Activated CD8-positive, alpha-beta T cell treated with anti-CD3 and anti-CD28 coated beads for 36 hours (primary cell): ENCODE measurements at regions not wholly inside any gene's neighbourhood (a gene's known extent, or its start where the extent isn't known, plus 50 kb on each side); places are given as distances from the start of the nearest gene placed in this dataset.

Experiments used
- ATAC-seq: fragments of 200-7000 bp; cut with Tn5 transposase; one replicate; pipeline ENCODE4 v1.10.0; 2021; ENCODE audit warnings: mild to moderate bottlenecking, moderate library complexity
- CTCF ChIA-PET: fragments of 350-600 bp; sonication (Branson Sonifier 250); formaldehyde crosslinking; loops from one replicate; lab custom pipeline; 2021; ENCODE audit warnings: antibody characterized with exemption; lab: Charles Lee
- POLR2A ChIA-PET: fragments of 350-600 bp; sonication (Branson Sonifier 250); formaldehyde crosslinking; loops from one replicate; lab custom pipeline; 2021; ENCODE audit warnings: antibody characterized with exemption; lab: Charles Lee
- DNase-seq: peaks from one replicate; pipeline ENCODE4 v3.0.0-alpha.2; 2020
- H3K27ac Mint-ChIP-seq: one replicate; pipeline ENCODE4 v1.8.0; 2021; ENCODE audit warnings: mild to moderate bottlenecking, mixed read lengths
- H3K27me3 Mint-ChIP-seq: one replicate; pipeline ENCODE4 v1.8.0; 2021; ENCODE audit warnings: mixed read lengths
- H3K36me3 Mint-ChIP-seq: one replicate; pipeline ENCODE4 v1.8.0; 2021; ENCODE audit warnings: low read depth, mixed read lengths
- H3K4me1 Mint-ChIP-seq: one replicate; pipeline ENCODE4 v1.8.0; 2021; ENCODE audit warnings: low read depth, mixed read lengths
- H3K4me3 Mint-ChIP-seq: one replicate; pipeline ENCODE4 v1.8.0; 2021; ENCODE audit warnings: mild to moderate bottlenecking, moderate library complexity, mixed read lengths
- H3K9me3 Mint-ChIP-seq: one replicate; pipeline ENCODE4 v1.8.0; 2021; ENCODE audit warnings: mixed read lengths
- intact Hi-C: fragments of 100-400 bp; cut with micrococcal nuclease; formaldehyde crosslinking; loops from one replicate; pipeline ENCODE4 v1.10.0; 2022
- TF ChIP-seq, protein P1 (sequence below): fragments of 200-600 bp; IDR thresholded peaks from one replicate; pipeline ENCODE4 v1.8.0; 2022; ENCODE audit warnings: antibody characterized with exemption, mild to moderate bottlenecking

GRCh38 chr13:80134346-80134745 is 206.6 kb downstream of the SPRY2 start:
- DNase-seq (no peak), ATAC-seq (no peak)
- H3K4me3 Mint-ChIP-seq, result no peak overlapping the region
- no peaks in the 10 kb centered on the region for H3K4me1 Mint-ChIP-seq
- intact Hi-C loops, result no loop called here
- H3K27me3 Mint-ChIP-seq, result no peaks in the 10 kb centered on the region
- no peaks in the 10 kb centered on the region for H3K36me3 Mint-ChIP-seq
- CTCF ChIA-PET, result no interaction called here
- POLR2A ChIA-PET, result no interaction called here
- no peaks in the 10 kb centered on the region for H3K9me3 Mint-ChIP-seq
- TF ChIP-seq, protein P1, sequence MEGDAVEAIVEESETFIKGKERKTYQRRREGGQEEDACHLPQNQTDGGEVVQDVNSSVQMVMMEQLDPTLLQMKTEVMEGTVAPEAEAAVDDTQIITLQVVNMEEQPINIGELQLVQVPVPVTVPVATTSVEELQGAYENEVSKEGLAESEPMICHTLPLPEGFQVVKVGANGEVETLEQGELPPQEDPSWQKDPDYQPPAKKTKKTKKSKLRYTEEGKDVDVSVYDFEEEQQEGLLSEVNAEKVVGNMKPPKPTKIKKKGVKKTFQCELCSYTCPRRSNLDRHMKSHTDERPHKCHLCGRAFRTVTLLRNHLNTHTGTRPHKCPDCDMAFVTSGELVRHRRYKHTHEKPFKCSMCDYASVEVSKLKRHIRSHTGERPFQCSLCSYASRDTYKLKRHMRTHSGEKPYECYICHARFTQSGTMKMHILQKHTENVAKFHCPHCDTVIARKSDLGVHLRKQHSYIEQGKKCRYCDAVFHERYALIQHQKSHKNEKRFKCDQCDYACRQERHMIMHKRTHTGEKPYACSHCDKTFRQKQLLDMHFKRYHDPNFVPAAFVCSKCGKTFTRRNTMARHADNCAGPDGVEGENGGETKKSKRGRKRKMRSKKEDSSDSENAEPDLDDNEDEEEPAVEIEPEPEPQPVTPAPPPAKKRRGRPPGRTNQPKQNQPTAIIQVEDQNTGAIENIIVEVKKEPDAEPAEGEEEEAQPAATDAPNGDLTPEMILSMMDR, result no peak
- H3K27ac Mint-ChIP-seq, result no peak overlapping the region

DNA sequence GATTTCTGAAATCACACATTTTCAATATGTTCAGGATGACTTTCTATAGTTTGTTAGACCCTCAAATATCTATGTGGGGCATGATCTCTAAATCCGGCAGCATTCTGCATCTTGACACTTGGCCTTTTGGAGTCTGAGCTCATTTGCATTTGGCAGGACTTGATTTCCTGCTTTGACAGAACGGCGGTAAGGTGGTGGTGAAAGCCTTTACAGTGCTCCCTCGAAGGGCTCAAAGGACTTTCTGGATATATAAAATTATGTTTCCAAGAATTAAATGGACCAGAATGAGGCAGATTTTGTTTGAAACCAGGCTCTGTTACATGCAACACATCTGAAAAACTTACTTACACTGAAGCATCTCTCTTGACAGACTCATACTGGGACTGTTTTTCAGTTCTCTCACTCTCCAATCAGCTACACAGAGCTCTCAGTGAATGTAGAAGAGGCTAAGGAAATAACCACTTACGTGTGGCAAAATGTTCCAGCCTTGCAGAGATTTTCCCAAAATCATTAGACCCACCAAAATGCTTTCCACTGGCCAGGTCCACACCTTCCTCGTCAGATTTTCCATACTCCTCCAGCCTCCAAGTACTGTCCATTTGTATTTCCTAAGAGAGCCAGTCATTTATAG is 207.2 kb downstream of the SPRY2 start:
- Mint-ChIP-seq H3K4me1 (no peaks in the 10 kb centered on the region), H3K4me3 (no peak overlapping the region), H3K27me3 (no peaks in the 10 kb centered on the region), H3K27ac (no peak overlapping the region), H3K36me3 (no peaks in the 10 kb centered on the region), H3K9me3 (no peaks in the 10 kb centered on the region)
- DNase-seq, result no peak
- POLR2A ChIA-PET, result no interaction called here
- CTCF ChIA-PET, result interaction anchor here (1.1 kb wide), 1 partner anchor 12 kb away, joined by 3 read pairs; no protein-coding TSS in a partner anchor
- intact Hi-C loops, result no loop called here
- TF ChIP-seq, protein P1, result no peak
- no peak for ATAC-seq

- Mint-ChIP-seq H3K9me3 (no peaks in the 10 kb centered on the region), H3K27ac (no peak overlapping the region), H3K27me3 (no peaks in the 10 kb centered on the region), H3K4me1 (no peaks in the 10 kb centered on the region), H3K36me3 (no peaks in the 10 kb centered on the region), H3K4me3 (no peak overlapping the region)
- ChIA-PET CTCF (interaction anchor here (1.1 kb wide), 1 partner anchor 12 kb away, joined by 3 read pairs; no protein-coding TSS in a partner anchor), POLR2A (no interaction called here)
- DNase-seq (no peak), ATAC-seq (no peak)
- TF ChIP-seq, protein P1, result no peak
- intact Hi-C loops, result no loop called here
Observed at GRCh38 chr13:80132741-80133601, 208.0 kb downstream of the SPRY2 start.

DNA sequence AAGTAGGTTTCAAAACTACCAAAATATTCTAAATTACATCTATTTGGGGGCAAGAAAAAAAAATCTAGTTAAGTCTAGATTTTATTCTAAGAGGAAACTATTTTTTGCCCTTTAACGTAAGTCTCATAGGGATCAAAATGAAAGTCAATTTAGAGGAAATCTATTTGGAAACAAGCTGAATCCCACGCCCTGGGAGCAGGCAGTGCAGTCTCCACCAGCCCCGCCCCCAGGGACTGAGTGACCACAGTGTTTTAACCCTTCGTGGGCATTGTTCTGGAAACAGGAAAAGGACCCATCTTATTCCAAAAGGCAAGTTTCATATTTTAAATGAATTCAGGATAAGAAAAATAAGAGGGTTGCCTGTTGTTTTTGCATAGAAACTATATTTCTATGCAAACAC is 209.7 kb downstream of the SPRY2 start:
- POLR2A ChIA-PET, result no interaction called here
- TF ChIP-seq, protein P1, result no peak
- no peak overlapping the region for H3K27ac Mint-ChIP-seq
- no peaks in the 10 kb centered on the region for H3K4me1 Mint-ChIP-seq
- intact Hi-C loops, result no loop called here
- CTCF ChIA-PET, result no interaction called here
- DNase-seq, result no peak
- no peaks in the 10 kb centered on the region for H3K36me3 Mint-ChIP-seq
- no peak for ATAC-seq
- no peaks in the 10 kb centered on the region for H3K27me3 Mint-ChIP-seq
- no peak overlapping the region for H3K4me3 Mint-ChIP-seq
- no peaks in the 10 kb centered on the region for H3K9me3 Mint-ChIP-seq

- Mint-ChIP-seq H3K4me1 (no peaks in the 10 kb centered on the region), H3K36me3 (no peaks in the 10 kb centered on the region), H3K9me3 (no peaks in the 10 kb centered on the region), H3K27ac (no peak overlapping the region), H3K4me3 (no peak overlapping the region), H3K27me3 (no peaks in the 10 kb centered on the region)
- no peak for ATAC-seq
- TF ChIP-seq, protein P1, result no peak
- POLR2A ChIA-PET, result no interaction called here
- DNase-seq, result no peak
- CTCF ChIA-PET, result no interaction called here
- intact Hi-C loops, result no loop called here
Observed at GRCh38 chr13:80126389-80127068, 214.4 kb downstream of the SPRY2 start.
